Kidney (tissue), 13 donors: ENCODE measurements at regions not wholly inside any gene's neighbourhood (a gene's known extent, or its start where the extent isn't known, plus 50 kb on each side); places are given as distances from the start of the nearest gene placed in this dataset.

Experiments
- DNase-seq, 5 donors: peaks; one replicate each; pipeline ENCODE4 v3.0.0-alpha.2; 2013 to 2020
- FAIRE-seq: peaks from 2 replicates; lab custom pipeline; 2012; peaks lifted over from hg19 to GRCh38; lab: Jason Lieb, UNC
- H3K27ac ChIP-seq, 2 donors: one replicate each; pipeline ENCODE4 v1.7.0; 2013; ENCODE audit warnings: low read depth in 2 of 2, low read length in 2 of 2, inconsistent platforms in 1 of 2
- H3K27me3 ChIP-seq: one replicate; pipeline ENCODE4 v1.7.1; 2013; ENCODE audit warnings: low read length, inconsistent platforms; ENCODE audit not compliant: control insufficient read depth, insufficient read depth
- H3K36me3 ChIP-seq, 3 donors: one replicate each; pipeline versions ENCODE4 v1.7.0 to v1.7.1; 2013; ENCODE audit warnings: low read length in 3 of 3, control low read depth in 1 of 3, inconsistent platforms in 1 of 3; ENCODE audit not compliant: insufficient read depth in 3 of 3, control insufficient read depth in 2 of 3
- H3K4me1 ChIP-seq, 3 donors: one replicate each; pipeline versions ENCODE4 v1.7.0 to v1.7.1; 2013; ENCODE audit warnings: low read length in 3 of 3, inconsistent platforms in 1 of 3, low read depth in 1 of 3; ENCODE audit not compliant: control insufficient read depth in 2 of 3, insufficient read depth in 2 of 3
- H3K4me3 ChIP-seq, 3 donors: one replicate each; pipeline versions ENCODE4 v1.7.0 to v1.8.1; 2013; ENCODE audit warnings: low read length in 3 of 3, control low read depth in 1 of 3, inconsistent platforms in 1 of 3
- H3K9ac ChIP-seq, 3 donors: one replicate each; pipeline versions ENCODE4 v1.7.0 to v1.7.1; 2013; ENCODE audit warnings: low read length in 3 of 3, control low read depth in 1 of 3, inconsistent platforms in 1 of 3
- H3K9me3 ChIP-seq, 3 donors: one replicate each; pipeline versions ENCODE4 v1.7.0 to v1.7.1; 2013; ENCODE audit warnings: low read length in 3 of 3, control low read depth in 1 of 3, inconsistent platforms in 1 of 3; ENCODE audit not compliant: control insufficient read depth in 2 of 3, insufficient read depth in 1 of 3
- intact Hi-C: fragments of 100-400 bp; cut with DNase I; formaldehyde crosslinking; loops from one replicate; pipeline ENCODE4 v1.11.1; 2022
- TF ChIP-seq, protein P1 (sequence below): IDR thresholded peaks from 3 replicates; pipeline ENCODE4 v1.5.1; 2012; ENCODE audit warnings: mild to moderate bottlenecking, moderate library complexity, borderline replicate concordance; ENCODE audit not compliant: insufficient read depth; ENCODE audit errors: extremely low read depth
- donor health status: control.
- donor health status: control.
- donor health status: control.
- donor health status: control.
- donor health status: control.
- donor health status: DM: yes; HTN: yes; CAD: no.
- donor health status: Normal renal cell carcinoma (clear cell type).

DNA sequence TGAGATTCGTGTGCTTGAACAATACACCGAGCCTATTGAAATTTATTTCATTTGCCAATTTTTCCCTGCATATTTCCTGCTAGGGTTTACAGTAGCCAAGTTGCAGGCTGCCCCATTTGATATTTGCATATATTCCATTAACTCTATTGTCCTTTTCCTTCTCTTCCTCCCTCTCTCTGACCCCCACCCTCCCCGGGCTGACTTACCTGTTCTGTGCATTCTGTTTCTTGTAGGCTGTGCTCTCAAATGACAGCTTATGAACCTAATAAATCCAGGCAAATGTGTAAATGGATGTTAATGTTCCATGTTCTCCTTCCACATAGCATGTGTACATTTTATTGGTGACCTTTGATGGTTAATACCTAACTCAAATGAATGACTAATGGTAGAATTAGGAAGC is 1169.2 kb upstream of the WWC1 start:
- FAIRE-seq (no peak), DNase-seq (peak in 2 of 5 donors; percentile 6 to 8)
- Histone ChIP-seq H3K9me3 (no peaks in the 10 kb centered on the region), H3K27me3 (no peaks in the 10 kb centered on the region), H3K9ac (no peak overlapping the region), H3K4me3 (no peak overlapping the region), H3K4me1 (no peaks in the 10 kb centered on the region), H3K27ac (no peak overlapping the region), H3K36me3 (no peaks in the 10 kb centered on the region)
- TF ChIP-seq, protein P1, sequence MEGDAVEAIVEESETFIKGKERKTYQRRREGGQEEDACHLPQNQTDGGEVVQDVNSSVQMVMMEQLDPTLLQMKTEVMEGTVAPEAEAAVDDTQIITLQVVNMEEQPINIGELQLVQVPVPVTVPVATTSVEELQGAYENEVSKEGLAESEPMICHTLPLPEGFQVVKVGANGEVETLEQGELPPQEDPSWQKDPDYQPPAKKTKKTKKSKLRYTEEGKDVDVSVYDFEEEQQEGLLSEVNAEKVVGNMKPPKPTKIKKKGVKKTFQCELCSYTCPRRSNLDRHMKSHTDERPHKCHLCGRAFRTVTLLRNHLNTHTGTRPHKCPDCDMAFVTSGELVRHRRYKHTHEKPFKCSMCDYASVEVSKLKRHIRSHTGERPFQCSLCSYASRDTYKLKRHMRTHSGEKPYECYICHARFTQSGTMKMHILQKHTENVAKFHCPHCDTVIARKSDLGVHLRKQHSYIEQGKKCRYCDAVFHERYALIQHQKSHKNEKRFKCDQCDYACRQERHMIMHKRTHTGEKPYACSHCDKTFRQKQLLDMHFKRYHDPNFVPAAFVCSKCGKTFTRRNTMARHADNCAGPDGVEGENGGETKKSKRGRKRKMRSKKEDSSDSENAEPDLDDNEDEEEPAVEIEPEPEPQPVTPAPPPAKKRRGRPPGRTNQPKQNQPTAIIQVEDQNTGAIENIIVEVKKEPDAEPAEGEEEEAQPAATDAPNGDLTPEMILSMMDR: no peak
- intact Hi-C loops: no loop called here

DNA sequence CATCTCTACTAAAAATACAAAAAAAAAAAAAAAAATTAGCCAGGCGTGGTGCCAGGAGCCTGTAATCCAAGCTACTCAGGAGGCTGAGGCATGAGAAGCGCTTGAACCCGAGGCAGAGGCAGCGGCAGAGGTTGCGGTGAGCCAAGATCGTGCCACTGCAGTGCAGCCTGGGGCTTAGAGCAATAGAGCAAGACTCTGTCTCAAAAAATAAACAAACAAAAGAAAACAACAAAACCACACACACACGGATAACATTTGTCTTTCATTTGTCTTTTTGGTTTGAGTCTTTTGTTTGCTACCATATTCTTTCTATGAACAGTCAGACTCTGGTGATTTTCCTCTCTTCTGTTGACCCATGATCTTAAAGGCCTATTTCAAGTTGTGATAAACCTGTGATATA is 1168.3 kb upstream of the WWC1 start:
- Histone ChIP-seq H3K27ac (no peak overlapping the region), H3K4me1 (no peaks in the 10 kb centered on the region), H3K9me3 (no peaks in the 10 kb centered on the region), H3K36me3 (no peaks in the 10 kb centered on the region), H3K9ac (no peak overlapping the region), H3K27me3 (no peaks in the 10 kb centered on the region), H3K4me3 (no peak overlapping the region)
- no peak for FAIRE-seq
- no peak for DNase-seq
- TF ChIP-seq, protein P1: no peak
- intact Hi-C loops: no loop called here

DNA sequence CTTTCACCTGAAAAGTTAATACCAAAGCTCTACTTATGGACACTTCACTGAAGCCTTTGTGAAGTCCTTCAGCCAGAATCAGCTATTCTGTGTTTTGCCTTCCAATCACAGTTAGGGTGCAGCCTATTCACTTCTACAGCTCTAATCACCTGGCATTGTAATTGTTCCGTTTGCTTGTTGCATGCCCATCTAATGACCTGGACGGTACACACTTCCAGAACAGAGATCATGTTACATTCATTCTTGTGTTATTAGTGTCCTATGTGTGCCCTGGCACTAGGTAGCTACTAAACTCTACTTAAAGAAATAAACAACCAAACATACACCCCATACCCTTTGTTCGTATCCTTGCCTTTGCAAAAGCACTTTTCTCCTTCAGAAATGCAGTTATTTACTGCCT is 1162.9 kb upstream of the WWC1 start:
- FAIRE-seq: no peak
- intact Hi-C loops: no loop called here

More for the DNA sequence above, 1162.9 kb upstream of the WWC1 start:
- TF ChIP-seq, protein P1: no peak
- Histone ChIP-seq H3K9ac (no peak overlapping the region), H3K4me1 (no peaks in the 10 kb centered on the region), H3K9me3 (no peaks in the 10 kb centered on the region), H3K27ac (no peak overlapping the region), H3K36me3 (no peaks in the 10 kb centered on the region), H3K27me3 (no peaks in the 10 kb centered on the region), H3K4me3 (no peak overlapping the region)
- no peak for DNase-seq
